ENCODE measurements at regions not wholly inside any gene's neighbourhood (a gene's known extent, or its start where the extent isn't known, plus 50 kb on each side); places are given as distances from the start of the nearest gene placed in this dataset.
"Not testable (repeated sequence)": the region's sequence is repeated elsewhere in the genome, so short reads cannot be mapped to it uniquely, and the experiment has no call there.

DNA sequence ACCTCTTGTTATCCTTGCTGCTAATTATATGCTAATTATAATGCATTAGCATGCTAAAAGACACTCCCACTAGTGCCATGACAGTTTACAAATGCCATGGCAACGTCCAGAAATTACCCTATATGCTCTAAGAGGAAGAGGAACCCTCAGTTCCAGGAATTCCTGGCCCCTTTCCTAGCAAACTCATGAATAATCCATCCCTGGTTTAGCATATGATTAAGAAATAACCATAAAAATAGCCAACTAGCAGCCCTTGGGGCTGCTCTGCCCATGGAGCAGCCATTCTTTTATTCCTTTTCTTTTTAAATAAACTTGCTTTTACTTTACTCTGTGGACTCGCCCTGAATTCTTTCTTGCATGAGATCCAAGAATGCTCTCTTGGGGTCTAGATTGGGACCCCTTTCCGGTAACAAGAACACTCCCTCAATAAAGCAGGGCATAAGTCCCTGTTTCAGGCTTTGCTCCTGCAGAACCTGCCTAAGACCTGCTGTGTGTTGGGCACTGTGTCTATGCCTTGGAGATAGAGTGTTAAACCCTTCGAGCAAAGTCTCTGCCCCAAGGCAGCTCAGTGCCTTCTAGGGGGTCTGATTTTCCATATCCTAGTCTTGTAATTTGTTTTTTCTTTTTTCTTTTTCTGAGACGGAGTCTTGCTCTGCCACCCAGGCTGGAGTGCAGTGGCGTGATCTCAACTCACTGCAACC lies 345.0 kb downstream of the NPIPA7 start:
- not testable (repeated sequence) for DNase-seq, H3K9me3 ChIP-seq, H3K4me1 ChIP-seq, H3K27me3 ChIP-seq, H3K36me3 ChIP-seq, H3K4me3 ChIP-seq, H3K27ac ChIP-seq

DNA sequence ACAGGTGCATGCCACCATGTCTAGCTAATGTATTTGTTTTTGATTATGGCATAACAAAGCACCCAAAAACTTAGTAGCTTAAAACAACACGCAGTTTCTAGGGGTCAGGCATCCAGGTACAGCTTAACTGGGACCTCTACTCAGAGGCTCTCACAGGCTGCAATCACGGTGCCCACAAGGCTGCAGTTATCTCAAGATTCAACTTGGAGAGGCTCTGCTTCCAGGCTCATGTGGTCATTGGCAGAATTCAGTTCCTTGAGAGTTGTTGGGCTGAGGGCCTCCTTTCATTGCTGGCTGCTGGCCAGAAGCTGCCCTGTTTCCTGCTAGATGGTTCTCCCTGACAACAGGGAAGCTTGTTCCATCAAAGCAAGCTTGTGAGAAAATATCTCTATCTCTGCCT lies 348.1 kb downstream of the NPIPA7 start:
- H3K4me3 ChIP-seq, H3K4me1 ChIP-seq, H3K27me3 ChIP-seq, H3K36me3 ChIP-seq, H3K27ac ChIP-seq, H3K9me3 ChIP-seq, DNase-seq: not testable (repeated sequence)

DNA sequence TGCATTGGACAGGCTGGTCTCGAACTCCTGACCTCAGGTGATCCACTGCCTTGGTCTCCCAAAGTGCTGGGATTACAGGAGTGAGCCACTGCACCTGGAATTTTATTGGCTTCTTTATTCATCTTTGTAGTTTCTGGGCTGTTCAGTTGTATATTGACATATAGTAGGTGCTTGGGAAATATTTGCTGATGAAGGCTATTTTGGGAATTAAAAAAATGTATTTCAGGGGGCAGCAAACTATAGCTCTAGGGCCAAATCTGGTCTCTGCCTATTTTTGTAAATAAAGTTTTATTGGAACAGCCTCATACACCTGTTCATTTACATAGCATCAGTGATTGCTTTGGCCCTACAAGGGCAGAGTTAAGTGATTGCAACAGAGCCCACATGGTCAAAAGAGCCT lies 363.6 kb downstream of the NPIPA7 start:
- H3K4me3 ChIP-seq, H3K36me3 ChIP-seq, H3K9me3 ChIP-seq, H3K27me3 ChIP-seq, H3K27ac ChIP-seq, H3K4me1 ChIP-seq, DNase-seq: not testable (repeated sequence)

DNA sequence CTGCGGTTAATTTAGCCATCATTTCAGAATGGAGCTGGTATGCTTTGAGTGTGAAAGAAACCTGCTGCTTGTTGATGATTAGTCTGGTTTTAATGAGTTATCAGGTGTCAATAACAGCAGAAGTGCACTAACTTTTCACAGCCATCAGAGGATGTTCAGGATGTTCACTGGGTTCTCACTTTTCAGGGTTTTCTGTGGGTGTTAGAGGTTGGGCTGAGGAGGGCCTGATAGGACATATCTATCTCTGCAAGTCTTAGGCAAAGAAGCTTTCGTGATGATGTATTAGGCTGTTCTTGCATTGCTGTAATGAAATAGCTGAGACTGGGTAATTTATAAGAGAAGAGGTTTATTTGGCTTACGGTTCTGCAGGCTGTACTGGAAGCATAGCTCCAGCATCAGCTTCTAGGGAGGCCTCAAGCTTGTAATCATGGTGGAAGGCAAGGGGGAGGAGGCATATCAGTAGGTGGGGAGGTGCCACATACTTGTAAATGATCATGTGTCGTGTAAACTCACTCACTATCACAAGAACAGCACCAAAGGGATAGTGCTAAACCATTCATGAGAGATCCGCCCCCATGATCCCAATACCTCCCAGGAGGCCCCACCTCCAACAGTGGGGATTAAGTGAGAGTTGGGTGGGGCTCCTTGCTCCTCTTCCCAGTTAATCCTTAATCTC lies 376.2 kb downstream of the NPIPA7 start:
- H3K27me3 ChIP-seq, H3K4me1 ChIP-seq, H3K4me3 ChIP-seq, H3K27ac ChIP-seq, H3K9me3 ChIP-seq, H3K36me3 ChIP-seq, DNase-seq: not testable (repeated sequence)

DNA sequence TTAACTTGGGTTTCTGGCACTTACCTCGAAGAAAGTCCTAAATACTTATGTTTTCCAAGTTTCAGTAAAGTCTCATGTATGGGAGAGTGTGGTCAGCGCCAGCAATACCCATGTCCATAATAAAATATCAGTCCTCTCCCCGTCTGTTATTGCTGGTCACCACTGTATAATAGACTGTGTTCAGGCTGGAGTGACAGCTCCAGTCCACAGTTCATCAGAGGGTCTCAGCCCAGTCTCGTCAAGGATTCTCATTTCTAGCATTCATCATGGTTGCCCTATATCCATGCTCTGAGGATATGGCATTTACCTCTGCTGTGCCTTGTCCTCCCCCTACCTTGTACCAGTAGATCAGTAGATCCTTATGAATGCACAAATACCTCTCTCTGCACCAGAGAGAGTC lies 384.5 kb downstream of the NPIPA7 start:
- no peak overlapping the region for H3K27ac ChIP-seq
- no peaks in the 10 kb centered on the region for H3K27me3 ChIP-seq
- DNase-seq, result no peak
- H3K36me3 ChIP-seq, result no peaks in the 10 kb centered on the region
- no peaks in the 10 kb centered on the region for H3K9me3 ChIP-seq
- H3K4me1 ChIP-seq, result no peaks in the 10 kb centered on the region
- TF ChIP-seq POLR2A (IDR thresholded peaks at IDR 0.05), result no peak
- TF ChIP-seq, protein P1, sequence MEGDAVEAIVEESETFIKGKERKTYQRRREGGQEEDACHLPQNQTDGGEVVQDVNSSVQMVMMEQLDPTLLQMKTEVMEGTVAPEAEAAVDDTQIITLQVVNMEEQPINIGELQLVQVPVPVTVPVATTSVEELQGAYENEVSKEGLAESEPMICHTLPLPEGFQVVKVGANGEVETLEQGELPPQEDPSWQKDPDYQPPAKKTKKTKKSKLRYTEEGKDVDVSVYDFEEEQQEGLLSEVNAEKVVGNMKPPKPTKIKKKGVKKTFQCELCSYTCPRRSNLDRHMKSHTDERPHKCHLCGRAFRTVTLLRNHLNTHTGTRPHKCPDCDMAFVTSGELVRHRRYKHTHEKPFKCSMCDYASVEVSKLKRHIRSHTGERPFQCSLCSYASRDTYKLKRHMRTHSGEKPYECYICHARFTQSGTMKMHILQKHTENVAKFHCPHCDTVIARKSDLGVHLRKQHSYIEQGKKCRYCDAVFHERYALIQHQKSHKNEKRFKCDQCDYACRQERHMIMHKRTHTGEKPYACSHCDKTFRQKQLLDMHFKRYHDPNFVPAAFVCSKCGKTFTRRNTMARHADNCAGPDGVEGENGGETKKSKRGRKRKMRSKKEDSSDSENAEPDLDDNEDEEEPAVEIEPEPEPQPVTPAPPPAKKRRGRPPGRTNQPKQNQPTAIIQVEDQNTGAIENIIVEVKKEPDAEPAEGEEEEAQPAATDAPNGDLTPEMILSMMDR (IDR thresholded peaks at IDR 0.05), result no peak
- no peak overlapping the region for H3K4me3 ChIP-seq

DNA sequence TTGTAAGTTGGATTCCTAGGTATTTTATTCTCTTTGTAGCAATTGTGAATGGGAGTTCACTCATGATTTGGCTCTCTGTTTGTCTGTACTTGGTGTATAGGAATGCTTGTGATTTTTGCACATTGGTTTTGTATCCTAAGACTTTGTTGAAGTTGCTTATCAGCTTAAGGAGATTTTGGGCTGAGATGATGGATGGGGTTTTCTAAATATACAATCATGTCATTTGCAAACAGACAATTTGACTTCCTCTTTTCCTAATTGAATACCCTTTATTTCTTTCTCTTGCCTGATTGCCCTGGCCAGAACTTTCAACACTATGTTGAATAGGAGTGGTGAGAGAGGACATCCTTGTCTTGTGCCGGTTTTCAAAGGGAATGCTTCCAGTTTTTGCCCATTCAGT lies 391.8 kb downstream of the NPIPA7 start:
- H3K27me3 ChIP-seq, H3K4me3 ChIP-seq, DNase-seq, H3K27ac ChIP-seq, H3K36me3 ChIP-seq, H3K9me3 ChIP-seq, H3K4me1 ChIP-seq: not testable (repeated sequence)

DNA sequence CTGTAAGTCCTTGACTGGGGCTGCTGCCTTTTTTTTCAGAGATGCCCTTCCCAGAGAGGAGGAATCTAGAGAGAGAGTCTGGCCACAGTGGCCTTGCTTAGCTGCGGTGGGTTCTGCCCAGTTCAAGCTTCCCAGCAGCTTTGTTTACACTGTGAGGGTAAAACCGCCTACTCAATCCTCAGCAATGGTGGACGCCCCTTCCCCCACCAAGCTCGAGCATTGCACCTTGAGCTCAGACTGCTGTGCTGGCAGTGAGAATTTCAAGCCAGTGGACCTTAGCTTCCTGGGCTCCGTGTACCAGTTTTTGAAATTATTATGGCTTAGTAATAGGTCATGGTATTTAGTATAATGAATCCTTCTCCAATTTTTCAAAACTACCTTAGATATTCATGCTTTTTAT lies 395.4 kb downstream of the NPIPA7 start:
- Histone ChIP-seq H3K36me3 (no peaks in the 10 kb centered on the region), H3K9me3 (no peaks in the 10 kb centered on the region), H3K27me3 (no peaks in the 10 kb centered on the region), H3K4me1 (no peaks in the 10 kb centered on the region), H3K27ac (no peak overlapping the region), H3K4me3 (no peak overlapping the region)
- TF ChIP-seq POLR2A (IDR thresholded peaks at IDR 0.05), result no peak
- TF ChIP-seq, protein P1 (IDR thresholded peaks at IDR 0.05), result no peak
- no peak for DNase-seq

DNA sequence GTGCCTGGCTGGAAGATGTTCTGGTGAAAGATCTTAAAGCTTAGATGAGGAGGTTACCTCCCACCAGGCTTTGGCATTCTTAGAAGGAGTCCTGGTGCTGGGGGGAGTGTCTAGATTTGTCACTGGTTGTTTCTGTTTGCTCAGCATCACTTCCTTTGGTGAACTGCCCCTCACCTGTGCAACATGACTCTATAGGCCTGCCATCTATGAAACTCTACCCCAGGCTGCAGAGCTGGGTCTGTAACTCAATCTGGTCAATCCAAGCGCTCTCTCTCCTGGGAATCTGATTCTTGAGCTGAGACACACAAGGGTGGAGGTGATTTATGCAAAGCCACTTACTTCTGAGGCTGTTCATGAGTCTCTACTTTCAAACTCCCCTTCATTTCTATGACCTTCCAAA lies 399.4 kb downstream of the NPIPA7 start:
- no peak overlapping the region for H3K4me3 ChIP-seq
- DNase-seq, result no peak
- no peaks in the 10 kb centered on the region for H3K36me3 ChIP-seq
- no peaks in the 10 kb centered on the region for H3K9me3 ChIP-seq
- no peak overlapping the region for H3K27ac ChIP-seq
- no peaks in the 10 kb centered on the region for H3K27me3 ChIP-seq
- H3K4me1 ChIP-seq, result no peaks in the 10 kb centered on the region
- TF ChIP-seq, protein P1 (IDR thresholded peaks at IDR 0.05), result no peak
- no peak for TF ChIP-seq POLR2A (IDR thresholded peaks at IDR 0.05)
